OCI-LY3 (cell line): ENCODE measurements at regions not wholly inside any gene's neighbourhood (a gene's known extent, or its start where the extent isn't known, plus 50 kb on each side); places are given as distances from the start of the nearest gene placed in this dataset.

ENCODE experiments used
- CTCF ChIP-seq: fragments of 200-600, 300-600 bp; sonication (generic); IDR thresholded peaks from 2 replicates; pipeline ENCODE4 v1.5.1; 2014; ENCODE audit warnings: antibody characterized with exemption, low read length, low read depth
- EZH2phosphoT487 ChIP-seq: fragments of 200-600 bp; shearing (Covaris generic); IDR thresholded peaks from 2 replicates; pipeline ENCODE4 v1.6.1; 2018; ENCODE audit warnings: antibody characterized with exemption, mixed run types, low read depth

DNA sequence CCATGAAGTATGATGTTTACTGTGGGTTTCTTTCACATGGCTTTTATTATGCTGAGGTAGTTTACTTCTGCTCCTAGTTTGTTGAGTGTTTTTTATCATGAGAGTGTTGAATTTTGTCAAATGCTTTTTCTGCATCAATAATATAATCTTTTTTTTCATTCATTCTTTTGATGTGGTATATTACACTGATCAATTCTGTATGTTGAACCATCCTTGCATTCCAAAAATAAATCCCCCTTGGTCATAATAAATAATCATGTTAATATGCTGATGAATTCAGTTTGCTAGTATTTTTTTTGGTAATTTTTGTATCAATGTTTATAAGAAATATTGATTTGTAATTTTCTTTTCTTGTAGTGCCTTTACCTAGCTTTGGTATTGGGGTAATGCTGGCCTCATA is 97.9 kb upstream of the ZNF648 start:
- TF ChIP-seq CTCF (no peak), EZH2phosphoT487 (no peak)
